GM12875 (cell line): ENCODE measurements at regions not wholly inside any gene's neighbourhood (a gene's known extent, or its start where the extent isn't known, plus 50 kb on each side); places are given as distances from the start of the nearest gene placed in this dataset.

Experiments
- H3K4me3 ChIP-seq: one replicate; pipeline ENCODE4 v1.5.1; 2011; ENCODE audit warnings: low read depth, low read length, control low read depth
- CTCF ChIP-seq: IDR thresholded peaks from 2 replicates; pipeline ENCODE4 v1.5.1; 2011; ENCODE audit warnings: low read depth, mild to moderate bottlenecking, control low read depth, inconsistent platforms, low read length, moderate library complexity, borderline replicate concordance; ENCODE audit not compliant: insufficient read depth

GRCh38 chr2:118716102-118716501 lies 131.3 kb downstream of the EN1 start:
- H3K4me3 ChIP-seq, result no peak overlapping the region
- no peak for TF ChIP-seq CTCF

- H3K4me3 ChIP-seq, result no peak overlapping the region
- no peak for TF ChIP-seq CTCF
Observed at GRCh38 chr2:118714118-118714517, 133.3 kb downstream of the EN1 start.

GRCh38 chr2:118711603-118712002 lies 135.8 kb downstream of the EN1 start:
- TF ChIP-seq CTCF, result no peak
- no peak overlapping the region for H3K4me3 ChIP-seq

GRCh38 chr2:118710481-118710880 lies 137.0 kb downstream of the EN1 start:
- H3K4me3 ChIP-seq, result no peak overlapping the region
- TF ChIP-seq CTCF, result no peak

GRCh38 chr2:118709786-118710185 lies 137.7 kb downstream of the EN1 start:
- TF ChIP-seq CTCF, result no peak
- no peak overlapping the region for H3K4me3 ChIP-seq

- no peak overlapping the region for H3K4me3 ChIP-seq
- TF ChIP-seq CTCF, result no peak
Observed at GRCh38 chr2:118706844-118707243, 140.6 kb downstream of the EN1 start.

- H3K4me3 ChIP-seq, result no peak overlapping the region
- no peak for TF ChIP-seq CTCF
Observed at GRCh38 chr2:118706371-118706770, 141.1 kb downstream of the EN1 start.
